ENCODE measurements at regions not wholly inside any gene's neighbourhood (a gene's known extent, or its start where the extent isn't known, plus 50 kb on each side); places are given as distances from the start of the nearest gene placed in this dataset.

DNA sequence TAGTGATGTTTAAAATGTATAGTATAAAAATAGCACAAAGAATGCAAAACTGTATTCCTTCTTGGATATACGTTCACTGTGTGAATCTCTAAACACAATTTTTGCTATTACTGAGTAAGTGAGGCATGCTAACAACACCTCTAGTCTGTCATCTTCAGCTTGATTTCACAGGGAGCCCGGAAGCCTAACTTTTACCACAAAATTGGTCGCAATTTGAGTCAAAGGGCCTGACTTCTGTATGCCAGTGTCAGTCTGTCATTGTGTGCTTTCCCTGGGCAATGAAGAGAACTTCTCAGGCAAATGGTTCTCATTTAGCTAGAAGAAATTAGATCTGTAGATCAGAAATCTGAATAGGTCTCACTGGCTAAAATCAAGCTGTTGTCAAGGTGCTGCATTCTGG is 1059.5 kb downstream of the FAM181B start:
- no peaks in the 10 kb centered on the region for H3K36me3 ChIP-seq (ENCODE audit: control insufficient read depth, insufficient read depth, low read length)
- WGBS, 2 experiments (ENCODE audit: extremely low coverage in 2 of 2, insufficient read length in 1 of 2), result no CpG with 5 or more reads among the region's 3 CpGs
- H3K4me1 ChIP-seq (ENCODE audit: control insufficient read depth, insufficient read depth, low read length), result no peaks in the 10 kb centered on the region
- H4K8ac ChIP-seq (ENCODE audit: low read depth in 2 of 2, low read length in 2 of 2), result no peak overlapping the region
- H3K4ac ChIP-seq (ENCODE audit: low read depth, low read length), result no peak overlapping the region
- CTCF ChIA-PET, result no interaction called here
- BruUV-seq (replicated peaks), result no TSS peak
- no peak overlapping the region for H2AK5ac ChIP-seq (ENCODE audit: low read depth, low read length)
- no peak overlapping the region for H2BK5ac ChIP-seq (ENCODE audit: low read depth, low read length, poor library complexity, severe bottlenecking)
- H4K20me1 ChIP-seq (ENCODE audit: insufficient read depth, low read length), result no peaks in the 10 kb centered on the region
- intact Hi-C loops (cut with micrococcal nuclease), result no loop called here
- H4K91ac ChIP-seq (ENCODE audit: insufficient read depth, low read depth, low read length), result no peak overlapping the region
- H3K14ac ChIP-seq (replicated peaks; ENCODE audit: low read depth, low read length), result no peak overlapping the region
- H3K9me3 ChIP-seq (ENCODE audit: control insufficient read depth, insufficient read depth, low read length), result no peaks in the 10 kb centered on the region; the same call in 1 of the 2 replicates
- no peak overlapping the region for H2AFZ ChIP-seq (replicated peaks; ENCODE audit: low read length, poor library complexity)
- H3K56ac ChIP-seq (ENCODE audit: extremely low read depth, insufficient read depth, low read length), result no peak overlapping the region
- POLR2A ChIA-PET (ENCODE audit: unreplicated experiment), result no interaction called here
- no peak overlapping the region for H3K9ac ChIP-seq (ENCODE audit: low read depth, low read length)
- H3K4me2 ChIP-seq (ENCODE audit: low read depth, low read length), result no peak overlapping the region
- DNase-seq (no peak), ATAC-seq (ENCODE audit: low read depth) (no peak)
- no peaks in the 10 kb centered on the region for H3K9me1 ChIP-seq (ENCODE audit: insufficient read depth, low read length)
- H2BK20ac ChIP-seq (ENCODE audit: low read depth, low read length), result no peak overlapping the region
- no peak overlapping the region for H3K18ac ChIP-seq (ENCODE audit: low read depth, low read length)
- in situ Hi-C loops (cut with MboI; ENCODE audit: low sequenced_read_pairs), result no loop called here
- peak overlapping the region; percentile 76 for H2AK9ac ChIP-seq (replicated peaks; ENCODE audit: low read depth, low read length, poor library complexity)
- no peak overlapping the region for H3K4me3 ChIP-seq (ENCODE audit: insufficient read depth, low read depth, low read length)
- H2BK120ac ChIP-seq (ENCODE audit: low read depth, low read length), result no peak overlapping the region
- dilution Hi-C loops (cut with HindIII; ENCODE audit: low sequenced_read_pairs, unreplicated experiment), result no loop called here
- no peaks in the 10 kb centered on the region for H3K79me1 ChIP-seq (ENCODE audit: low read depth in 1 of 2, low read length in 2 of 2)
- no peak overlapping the region for H2BK15ac ChIP-seq (ENCODE audit: low read depth, low read length)
- H3K23ac ChIP-seq (ENCODE audit: low read depth, low read length), result no peak overlapping the region
- no peak overlapping the region for H3K27ac ChIP-seq (ENCODE audit: insufficient read depth, low read length)
- H3K27me3 ChIP-seq (ENCODE audit: control insufficient read depth, insufficient read depth, low read length), result no peaks in the 10 kb centered on the region
- no peak overlapping the region for H4K5ac ChIP-seq (ENCODE audit: low read depth, low read length)
- no peak for TF ChIP-seq RFX5 (IDR thresholded peaks at IDR 0.05; ENCODE audit: low read depth, low read length)
- TF ChIP-seq MAZ (IDR thresholded peaks at IDR 0.05; ENCODE audit: borderline replicate concordance, low read depth, low read length), result no peak
- TF ChIP-seq RAD21 (IDR thresholded peaks at IDR 0.05; ENCODE audit: low read length), result no peak
- TF ChIP-seq CEBPB (IDR thresholded peaks at IDR 0.05; ENCODE audit: low read depth, low read length), result no peak
- no peak for TF ChIP-seq NFE2L2 (IDR thresholded peaks at IDR 0.05; ENCODE audit: low read depth, low read length)
- no peak for TF ChIP-seq BHLHE40 (IDR thresholded peaks at IDR 0.05; ENCODE audit: low read depth, low read length)
- TF ChIP-seq MAFK (IDR thresholded peaks at IDR 0.05; ENCODE audit: low read depth, low read length), result no peak
- no peak for TF ChIP-seq CHD1 (IDR thresholded peaks at IDR 0.05; ENCODE audit: low read depth, low read length)
- TF ChIP-seq SMC3 (IDR thresholded peaks at IDR 0.05; ENCODE audit: low read depth, low read length), result no peak
